GM04504 (cell line): ENCODE measurements at regions not wholly inside any gene's neighbourhood (a gene's known extent, or its start where the extent isn't known, plus 50 kb on each side); places are given as distances from the start of the nearest gene placed in this dataset.

ENCODE experiments used
- DNase-seq: peaks from one replicate; pipeline ENCODE4 v3.0.0-alpha.2; 2012; ENCODE audit warnings: low read depth

DNA sequence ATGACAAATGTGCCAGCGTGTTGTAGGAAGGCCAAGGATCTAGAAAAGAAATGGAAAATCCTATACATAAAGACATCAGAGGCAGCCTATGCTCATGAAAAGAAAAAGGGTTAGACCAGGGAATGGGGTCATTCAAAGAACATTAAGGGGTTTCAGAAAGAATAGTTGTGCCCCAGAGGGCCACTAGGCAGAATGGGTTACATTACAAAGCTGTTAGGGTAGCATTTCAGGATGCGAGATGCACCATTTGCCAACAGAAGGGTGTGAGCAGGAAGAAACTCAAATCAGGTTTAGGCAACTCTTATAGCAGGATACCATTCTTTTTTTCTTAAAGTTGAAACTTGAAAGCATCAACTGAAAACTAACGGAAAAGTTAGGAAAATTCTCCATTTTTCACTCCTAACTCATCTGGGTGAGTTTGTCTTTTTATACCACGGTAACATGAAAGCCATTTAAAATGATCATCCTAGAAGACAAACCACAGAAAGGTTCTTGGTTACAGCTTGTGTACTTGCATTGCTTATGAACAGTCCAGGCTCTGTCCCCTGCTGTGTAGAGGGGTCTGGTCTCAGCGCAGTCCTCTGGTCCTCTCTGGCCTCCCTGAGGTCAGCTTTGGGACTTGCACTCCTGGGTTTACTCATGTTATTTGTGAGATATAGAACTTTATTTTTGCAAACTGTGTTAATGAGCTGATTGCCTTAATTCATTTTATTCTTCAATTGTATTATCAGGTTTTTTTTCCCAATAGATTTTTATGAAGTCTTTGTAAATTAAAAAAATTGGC, 209.1 kb downstream of the DACT1 start:
- no peak for DNase-seq

DNA sequence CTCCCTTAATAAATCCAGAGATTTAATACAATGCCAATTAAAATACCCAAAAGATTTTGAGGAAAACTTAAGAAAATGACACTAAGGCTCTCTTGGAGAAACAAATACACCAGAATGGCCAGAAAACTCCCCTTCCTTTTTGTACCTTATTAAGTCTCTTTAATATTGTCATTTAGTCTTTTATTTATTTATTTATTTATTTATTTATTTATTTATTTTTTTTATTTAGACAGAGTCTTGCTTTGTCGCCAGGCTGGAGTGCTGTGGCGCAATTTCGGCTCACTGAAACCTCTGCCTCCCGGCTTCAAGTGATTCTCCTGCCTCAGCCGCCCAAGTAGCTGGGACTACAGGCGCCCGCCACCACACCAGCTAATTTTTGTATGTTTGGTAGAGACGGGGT, 210.6 kb downstream of the DACT1 start:
- no peak for DNase-seq

DNA sequence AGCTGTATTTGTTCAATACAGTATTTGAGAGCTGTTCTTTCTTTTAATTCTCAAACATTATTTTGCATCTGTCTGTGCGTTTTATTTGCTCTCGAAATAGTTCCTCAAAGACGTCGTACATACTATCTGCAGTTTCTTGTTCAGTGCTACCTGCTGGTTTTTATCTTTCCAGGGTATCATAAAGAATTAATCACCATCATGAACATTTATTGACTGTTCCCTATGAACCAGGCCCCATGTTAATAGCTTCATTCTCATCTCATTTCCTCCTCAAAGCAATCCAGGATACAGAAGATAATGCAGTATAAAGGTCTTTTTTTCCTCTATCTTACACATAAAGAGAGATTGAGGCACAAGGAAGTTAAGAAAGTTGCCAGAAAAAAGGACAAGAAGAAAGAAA, 211.8 kb downstream of the DACT1 start:
- DNase-seq = no peak

DNA sequence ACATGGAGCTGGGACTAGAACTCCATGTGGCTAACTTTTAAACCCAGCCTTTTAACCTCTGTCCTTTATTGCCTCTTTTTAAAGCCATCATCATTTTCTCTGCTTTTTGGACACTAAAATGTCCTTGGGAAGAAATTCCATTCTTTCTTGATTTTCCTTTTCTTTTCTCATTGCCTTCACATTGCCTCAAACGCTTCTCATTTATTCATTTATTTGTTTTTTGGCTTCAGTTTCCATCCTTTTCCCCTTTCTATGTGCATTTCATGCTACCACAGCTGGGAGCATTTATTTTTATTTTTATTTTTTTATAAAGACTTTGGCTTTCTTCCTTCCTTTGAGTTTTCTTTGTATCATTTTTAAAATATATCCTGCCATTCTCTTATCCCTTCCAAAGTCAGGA, 212.2 kb downstream of the DACT1 start:
- no peak for DNase-seq

DNA sequence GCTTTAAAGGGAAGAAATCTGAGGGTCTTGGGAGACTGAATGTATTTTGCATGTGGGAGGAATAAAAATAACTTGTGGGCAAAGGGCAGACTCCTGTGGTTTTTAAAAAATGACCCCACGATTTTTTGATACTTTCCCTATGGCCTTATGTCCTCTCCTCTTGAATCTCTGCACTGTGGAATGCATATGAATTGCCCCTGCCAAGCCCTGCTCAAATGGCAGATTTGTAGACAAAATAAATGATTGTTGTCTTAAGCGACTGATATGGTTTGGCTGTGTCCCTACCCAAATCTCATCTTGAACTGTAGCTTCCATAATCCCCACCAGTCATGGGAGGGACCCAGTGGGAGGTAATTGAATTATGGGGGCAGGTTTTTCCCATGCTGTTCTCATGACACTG, 223.8 kb downstream of the DACT1 start:
- DNase-seq = no peak

DNA sequence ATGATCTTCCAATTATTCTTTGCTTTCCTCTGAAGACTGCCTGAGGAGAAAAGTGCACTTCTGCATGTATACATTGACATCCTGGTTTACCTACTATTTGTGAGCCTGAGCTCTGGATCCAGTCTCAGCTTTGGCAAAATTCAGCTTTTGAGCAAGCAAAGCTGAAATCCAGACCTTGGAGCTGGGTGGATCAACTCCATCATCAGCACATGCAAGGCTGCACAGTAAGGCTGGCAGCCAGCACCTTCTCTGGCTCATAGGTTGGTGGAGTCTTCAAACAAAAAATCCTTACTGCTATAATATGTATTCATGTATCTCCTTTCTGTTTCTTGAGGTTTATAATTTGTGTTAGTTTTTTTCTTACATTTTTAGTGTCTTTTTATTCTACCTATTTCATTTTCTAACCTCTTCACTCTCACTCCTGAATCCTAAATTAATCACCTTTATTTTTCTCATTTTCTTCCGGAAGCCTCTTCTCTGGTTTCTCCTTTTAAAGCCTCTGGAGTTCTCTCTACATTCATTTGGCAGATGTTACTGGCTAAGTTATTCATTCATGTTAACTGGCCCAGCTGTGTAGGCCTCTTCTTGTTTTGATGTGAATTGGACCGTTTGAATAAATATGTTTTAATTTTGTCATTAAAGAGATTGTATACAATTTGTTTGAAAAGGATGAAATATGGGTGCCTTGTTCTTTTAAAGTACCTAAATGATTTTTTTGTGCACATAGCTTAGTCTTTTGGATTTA, 224.8 kb downstream of the DACT1 start:
- no peak for DNase-seq

GRCh38 chr14:58863661-58864345, 226.0 kb downstream of the DACT1 start:
- DNase-seq = no peak

DNA sequence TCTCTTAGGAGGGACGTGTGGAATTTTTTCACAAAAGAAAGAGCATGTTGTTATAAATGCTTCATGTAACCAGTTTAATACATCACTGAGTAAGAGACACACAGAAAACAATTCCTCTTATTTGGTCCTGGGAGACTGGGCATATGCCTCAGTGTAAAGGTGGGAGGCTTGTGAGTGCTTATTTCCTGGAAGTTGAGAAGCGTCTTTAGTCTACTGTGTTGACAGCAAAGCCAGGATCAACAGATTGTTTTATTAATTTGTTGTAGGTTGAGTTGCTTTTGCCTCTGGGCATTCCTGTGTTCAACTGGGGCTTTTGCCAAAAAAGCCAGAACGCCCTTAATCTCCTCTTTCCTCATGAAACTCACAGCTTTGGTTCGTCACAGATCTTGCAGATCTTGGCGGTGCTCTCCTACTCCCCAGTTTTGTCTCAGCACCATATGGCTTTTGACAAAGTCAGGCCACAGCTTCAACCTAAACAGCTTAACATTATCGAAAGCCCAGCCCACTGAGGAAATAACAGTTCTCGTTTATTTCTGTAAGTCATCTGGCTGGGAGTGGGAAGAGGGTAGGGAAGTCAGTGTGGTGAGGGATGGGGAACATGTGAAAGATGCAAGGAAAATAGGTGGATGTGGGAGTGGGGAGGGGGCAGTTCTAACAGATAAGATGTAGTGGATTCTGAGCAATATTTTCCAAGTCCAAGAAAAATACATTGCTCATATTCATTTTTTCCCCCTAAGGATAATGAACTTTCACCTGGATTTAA, 227.2 kb downstream of the DACT1 start:
- peak; percentile 39 for DNase-seq

DNA sequence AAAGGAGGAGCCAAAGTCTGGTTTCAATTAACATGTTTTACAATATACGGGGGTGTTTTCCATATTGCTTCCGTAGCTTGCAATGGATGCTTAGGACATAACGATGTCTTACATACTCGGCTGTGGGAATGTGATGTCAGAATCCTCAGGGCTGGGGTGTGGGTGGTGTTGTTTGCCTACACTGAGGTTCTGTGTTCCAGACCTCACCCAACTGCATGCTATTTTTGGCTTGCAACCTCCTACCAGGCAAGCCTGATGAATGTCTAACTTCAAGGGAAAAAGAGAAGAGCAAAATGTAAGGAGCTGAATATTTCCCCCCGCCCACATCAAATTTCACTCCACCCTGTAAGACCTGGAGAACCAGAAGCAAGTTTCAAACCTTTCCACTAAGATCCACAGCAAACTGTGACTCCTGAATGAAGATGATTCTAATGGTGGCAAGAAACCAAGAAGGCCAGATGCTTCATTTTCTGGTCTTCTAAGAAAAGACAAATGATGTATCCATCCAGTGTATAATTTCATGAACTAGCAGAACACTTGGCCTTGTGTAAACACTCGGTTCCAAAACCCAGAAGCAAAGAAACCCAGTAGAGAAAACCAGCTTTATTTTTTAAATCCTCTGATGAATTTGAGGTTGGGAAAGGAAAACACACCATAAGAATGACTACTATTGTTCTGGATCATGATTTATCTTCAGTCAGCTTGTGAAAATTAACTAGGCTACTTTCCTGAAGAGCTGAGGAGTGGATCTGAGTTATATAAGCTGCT, 227.9 kb downstream of the DACT1 start:
- DNase-seq = no peak

GRCh38 chr14:58866391-58866790, 228.6 kb downstream of the DACT1 start:
- no peak for DNase-seq

DNA sequence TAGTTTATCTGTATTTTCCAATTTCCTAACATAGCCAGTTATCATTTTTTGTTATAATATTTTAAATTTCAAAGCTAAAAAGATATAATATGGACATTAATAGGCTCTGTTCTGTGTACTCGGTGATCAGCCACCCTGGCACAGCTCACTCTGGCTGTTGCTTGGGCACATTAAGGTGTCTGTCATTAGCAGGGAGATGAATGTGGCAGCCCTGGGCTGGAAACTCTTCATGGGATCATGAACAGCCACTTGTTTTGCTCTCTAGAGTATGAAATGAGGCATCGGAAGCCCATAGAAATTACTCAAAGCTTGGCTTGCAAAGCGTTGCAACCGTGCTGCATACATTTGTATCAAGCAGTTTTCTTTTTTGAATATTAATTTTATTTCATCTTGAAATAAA, 233.2 kb downstream of the DACT1 start:
- DNase-seq = no peak

DNA sequence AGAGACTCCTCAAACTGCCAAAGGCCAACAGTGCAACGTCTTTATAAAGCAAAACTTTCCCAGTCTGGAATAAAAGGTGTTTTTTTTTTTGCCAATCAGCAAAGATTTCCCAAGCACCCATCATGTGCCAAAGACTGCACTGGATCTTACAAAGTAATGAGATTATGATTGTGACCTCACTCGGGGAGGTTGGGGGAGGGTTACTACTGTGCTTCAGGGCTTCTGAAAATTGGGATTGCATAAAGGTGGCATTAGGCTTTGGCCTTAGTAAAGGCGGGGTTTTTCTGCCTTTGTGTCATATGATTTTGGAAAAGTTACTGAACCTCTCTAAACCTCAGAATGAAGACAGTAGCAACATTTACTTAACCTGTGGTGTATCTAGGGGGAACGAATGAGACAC, 233.8 kb downstream of the DACT1 start:
- no peak for DNase-seq

DNA sequence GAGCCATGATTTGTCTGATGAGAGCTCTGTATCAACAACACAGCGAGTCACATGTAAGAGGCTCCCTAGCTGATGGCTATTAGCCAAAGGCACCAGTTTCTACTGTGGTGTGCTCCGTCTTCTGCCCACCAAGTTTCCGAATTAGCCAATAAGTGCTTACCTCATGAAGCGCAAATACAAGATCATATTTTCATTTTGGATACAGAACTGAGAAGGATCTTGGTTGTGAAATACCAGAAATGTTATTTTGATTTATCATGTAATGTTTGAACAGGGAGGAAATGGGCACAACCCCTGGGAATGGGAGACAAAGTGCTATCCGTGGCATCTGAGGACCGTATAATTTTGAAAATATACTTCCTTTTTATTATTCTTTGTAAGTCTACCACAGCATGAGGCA, 234.3 kb downstream of the DACT1 start:
- DNase-seq = no peak

GRCh38 chr14:58873228-58873953, 235.6 kb downstream of the DACT1 start:
- no peak for DNase-seq

DNA sequence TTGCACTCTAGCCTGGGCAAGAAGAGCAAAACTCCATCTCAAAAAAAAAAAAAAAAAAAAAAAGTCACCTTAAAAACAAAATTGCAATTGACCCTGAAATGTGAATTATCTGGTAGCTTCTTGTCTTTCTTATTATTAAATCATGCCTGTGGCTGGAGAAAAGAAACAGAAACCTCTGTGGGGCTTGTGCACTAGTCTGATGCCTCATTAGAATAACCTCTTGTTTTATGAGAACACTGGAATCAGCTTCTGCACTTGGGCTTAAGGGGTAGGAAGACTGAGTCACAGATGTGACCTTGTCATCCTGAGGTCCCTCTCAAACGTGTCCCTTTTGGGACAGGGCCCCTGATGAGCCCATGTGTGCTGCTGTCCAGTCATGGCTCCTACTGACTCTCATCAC, 237.9 kb downstream of the DACT1 start:
- no peak for DNase-seq

- peak; percentile 42 for DNase-seq
Measured at GRCh38 chr14:58876608-58877007, 238.8 kb downstream of the DACT1 start.

- no peak for DNase-seq
Measured at GRCh38 chr14:58878439-58879139, 240.8 kb downstream of the DACT1 start.

DNA sequence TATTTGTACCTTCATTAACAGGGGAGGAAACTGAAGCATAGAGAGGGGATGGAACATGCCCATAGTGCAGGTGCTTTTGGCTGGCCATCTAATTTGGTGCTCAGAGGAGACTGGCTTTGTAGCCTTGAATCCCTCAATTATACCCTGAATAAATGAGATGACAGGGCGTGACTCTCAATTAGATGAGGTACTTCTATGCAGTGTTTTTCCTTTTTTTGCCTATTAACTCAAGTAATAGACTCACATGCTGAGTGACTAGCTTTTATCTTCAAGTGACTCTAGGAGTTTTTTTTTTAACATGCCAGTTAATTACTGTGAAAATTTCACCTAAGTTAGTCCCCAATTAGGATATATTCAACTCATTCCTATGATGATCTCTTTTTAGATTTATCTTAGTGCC, 243.7 kb downstream of the DACT1 start:
- no peak for DNase-seq

DNA sequence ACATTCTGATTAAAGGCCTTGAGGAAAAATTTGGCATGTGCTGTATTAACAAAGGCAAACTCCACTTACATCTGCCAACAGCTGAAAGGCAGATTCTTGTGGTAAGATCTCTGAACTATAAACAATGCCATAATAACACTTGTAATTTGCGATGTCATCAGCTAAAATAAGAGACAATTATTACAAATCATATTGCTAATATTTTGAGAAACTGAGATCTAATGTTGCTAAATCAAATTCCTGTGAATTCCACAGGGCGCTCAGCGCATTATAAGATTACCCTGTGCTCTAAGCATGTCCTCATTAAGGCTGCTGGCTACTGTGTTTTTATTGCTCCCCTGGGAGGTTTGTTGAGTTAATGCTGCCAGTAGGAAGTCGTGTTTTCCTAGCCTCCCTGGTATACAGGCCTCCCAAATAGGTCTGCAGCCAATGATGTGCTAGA, 244.8 kb downstream of the DACT1 start:
- peak; percentile 59 for DNase-seq

- no peak for DNase-seq
Measured at GRCh38 chr14:58884442-58884841, 246.7 kb downstream of the DACT1 start.
